CD4-positive, alpha-beta T cell treated with Interleukin-4 for 1 hour (primary cell): ENCODE measurements at regions not wholly inside any gene's neighbourhood (a gene's known extent, or its start where the extent isn't known, plus 50 kb on each side); places are given as distances from the start of the nearest gene placed in this dataset.
"Not testable (repeated sequence)": the region's sequence is repeated elsewhere in the genome, so short reads cannot be mapped to it uniquely, and the experiment has no call there.

ENCODE experiments used
- DNase-seq, 2 donors: peaks; one replicate each; pipeline ENCODE4 v3.0.0-alpha.2; 2020 to 2022

DNA sequence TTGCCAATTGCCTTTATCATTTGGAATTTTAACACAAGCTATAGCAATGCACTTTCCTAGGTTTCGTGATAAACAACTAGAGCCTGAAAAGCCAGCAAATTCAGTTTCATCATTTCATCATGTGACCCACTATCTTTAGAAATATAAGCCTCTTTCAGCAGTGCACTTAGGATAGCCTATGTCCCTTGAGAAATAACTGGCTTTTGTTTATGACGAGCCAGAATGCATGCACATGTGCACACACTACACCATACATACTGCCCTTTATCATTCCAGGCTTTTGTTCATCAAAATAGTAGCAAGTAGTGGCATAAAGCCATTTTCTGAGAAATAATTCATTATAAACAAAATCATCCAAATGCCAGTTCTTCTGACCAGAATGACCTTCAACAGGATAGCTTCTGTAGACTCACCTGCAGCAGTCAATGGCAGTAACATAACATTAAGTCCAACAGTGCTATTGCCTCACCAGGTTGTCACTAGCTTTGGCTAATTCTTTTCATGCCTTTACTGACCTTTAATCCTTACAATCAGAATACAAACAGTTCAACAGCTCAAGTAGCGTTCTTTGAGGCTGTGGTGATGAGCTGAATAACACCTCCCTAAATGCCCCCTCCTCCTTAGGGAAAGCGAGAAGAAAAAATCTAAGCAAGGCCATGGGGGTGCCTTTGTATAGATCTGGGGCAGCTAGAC lies 132.3 kb upstream of the SMARCA2 start:
- no peak for DNase-seq

- DNase-seq, result no peak
Observed at GRCh38 chr9:1890201-1890600, 124.9 kb upstream of the SMARCA2 start.

DNA sequence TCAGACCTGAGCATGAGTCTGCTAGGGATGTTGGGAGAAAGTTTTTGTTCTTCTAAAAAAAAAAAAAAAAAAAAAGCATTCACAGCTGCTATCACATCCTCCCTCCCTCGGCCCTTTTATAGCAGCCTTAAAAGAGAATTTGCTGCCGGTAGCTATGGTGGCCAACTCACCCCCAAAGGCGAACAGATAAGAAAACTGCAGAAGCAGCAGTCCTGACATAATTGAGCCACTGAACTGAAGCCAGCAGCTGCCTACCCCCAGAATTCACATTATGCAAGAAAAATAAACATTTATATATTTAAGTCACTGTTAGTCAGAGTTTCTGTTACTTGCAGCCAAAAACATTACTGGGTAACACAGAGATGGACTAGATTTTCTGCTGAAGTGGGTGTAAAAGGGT lies 124.3 kb upstream of the SMARCA2 start:
- no peak for DNase-seq

- not testable (repeated sequence) for DNase-seq
Observed at GRCh38 chr9:1903080-1903704, 112.0 kb upstream of the SMARCA2 start.

DNA sequence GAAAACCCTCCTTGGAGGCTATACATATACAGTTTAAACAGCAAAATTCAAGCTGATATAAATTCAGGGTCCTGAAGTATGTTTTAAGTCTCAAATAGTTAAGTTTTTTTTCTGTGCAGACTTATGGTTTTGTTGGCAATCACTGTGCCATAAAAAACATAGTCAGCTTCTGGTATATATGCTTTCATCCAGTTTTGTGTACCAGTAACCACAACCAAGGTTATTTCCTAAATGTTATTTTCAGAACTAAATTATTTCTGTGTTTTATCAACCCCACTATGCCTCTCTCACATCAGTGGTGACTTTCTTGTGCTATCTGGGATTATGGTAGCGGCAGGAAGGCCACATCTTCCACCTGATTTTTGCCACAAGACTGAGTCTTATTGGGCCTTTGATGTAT lies 107.7 kb upstream of the SMARCA2 start:
- no peak for DNase-seq

- DNase-seq, result no peak
Observed at GRCh38 chr9:1909322-1909721, 105.8 kb upstream of the SMARCA2 start.

DNA sequence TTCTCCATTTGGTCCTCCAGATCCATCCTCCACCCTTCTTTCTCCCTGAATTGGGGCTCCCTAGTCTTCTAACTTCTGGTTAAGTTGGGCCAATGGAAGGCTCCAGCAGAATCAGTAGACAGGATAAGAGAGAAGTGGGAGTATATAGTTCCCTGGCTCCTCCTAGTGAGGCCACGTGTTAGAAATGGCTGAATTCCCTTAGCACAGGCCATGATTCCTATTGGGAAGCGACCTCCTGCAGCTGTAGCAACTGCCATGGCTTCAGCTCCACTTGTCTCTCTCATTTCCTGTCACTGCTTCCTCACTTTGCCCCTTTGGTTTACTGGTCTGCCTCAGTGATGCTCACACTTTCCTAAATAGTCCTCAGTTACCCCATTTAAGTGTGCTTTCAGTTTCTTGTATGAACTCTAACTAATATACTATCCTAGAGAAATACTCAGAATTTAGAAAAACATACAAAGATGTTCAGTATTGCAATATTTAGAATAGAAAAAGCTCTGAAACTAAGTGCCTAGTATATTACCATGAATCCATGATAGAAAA lies 104.8 kb upstream of the SMARCA2 start:
- no peak for DNase-seq

GRCh38 chr9:1913631-1914330 lies 101.4 kb upstream of the SMARCA2 start:
- no peak for DNase-seq

DNA sequence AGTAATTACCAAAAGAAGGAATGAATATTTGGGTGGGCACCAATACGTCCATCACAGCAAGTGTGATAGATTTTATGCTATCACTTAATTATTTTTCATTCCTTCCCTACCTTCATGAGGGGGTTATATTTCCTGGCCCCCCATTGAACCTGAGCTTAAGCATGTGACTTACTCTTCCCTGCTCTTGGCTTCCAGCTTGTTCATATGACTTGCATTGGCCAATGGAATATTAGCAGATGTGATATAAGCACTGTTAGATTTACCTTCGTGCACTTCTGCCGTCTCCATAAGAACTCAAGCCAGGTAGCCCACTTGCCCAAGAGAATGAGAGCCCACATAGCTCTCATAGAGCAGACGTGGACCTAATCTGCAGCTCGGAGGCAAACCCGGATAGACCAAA lies 99.1 kb upstream of the SMARCA2 start:
- no peak for DNase-seq

DNA sequence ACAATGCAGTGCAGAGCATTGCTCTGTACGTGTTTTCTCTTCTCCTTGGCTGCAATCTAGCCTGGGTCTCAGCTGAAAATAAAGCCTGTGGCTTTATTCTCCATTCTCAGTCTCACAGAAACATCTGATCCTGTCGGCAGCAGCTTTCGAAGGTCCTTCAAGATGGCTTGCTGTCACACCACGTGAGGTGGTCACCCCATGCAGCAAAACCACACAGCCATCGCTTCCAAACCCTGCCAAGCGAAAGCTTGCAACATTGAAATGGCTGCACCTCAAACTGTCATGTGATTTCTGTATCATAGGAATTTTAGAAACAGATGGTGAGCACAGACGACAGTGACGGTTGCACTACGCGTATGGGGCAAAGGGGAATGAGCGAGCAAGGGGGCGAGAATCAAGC lies 98.5 kb upstream of the SMARCA2 start:
- no peak for DNase-seq

DNA sequence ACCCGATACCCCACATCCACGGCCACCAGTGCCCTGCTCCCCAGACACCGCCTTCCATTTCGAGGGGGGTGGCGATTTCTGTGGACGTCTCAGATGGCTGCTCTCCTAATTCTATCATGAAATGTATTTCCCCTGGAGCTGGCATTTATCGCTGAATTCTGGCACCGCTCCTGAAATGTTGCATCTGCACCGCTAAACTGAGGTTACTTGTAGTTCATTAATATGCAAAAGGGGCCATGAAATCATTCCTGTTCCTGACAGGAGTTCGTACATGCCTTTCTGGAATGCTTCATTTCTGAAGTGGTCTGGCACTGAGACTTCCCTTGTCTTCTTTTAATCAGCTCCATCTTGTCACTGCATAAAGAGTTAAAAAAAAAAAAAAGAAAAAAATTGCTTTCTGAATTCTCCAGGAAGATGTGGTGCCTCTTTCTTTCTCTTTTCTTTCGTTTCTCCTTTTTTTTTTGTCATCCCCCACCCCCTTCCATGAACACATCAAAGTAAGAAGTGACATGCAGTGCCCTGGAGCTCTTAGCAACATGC lies 97.7 kb upstream of the SMARCA2 start:
- no peak for DNase-seq

GRCh38 chr9:1918108-1918507 lies 97.0 kb upstream of the SMARCA2 start:
- no peak for DNase-seq

DNA sequence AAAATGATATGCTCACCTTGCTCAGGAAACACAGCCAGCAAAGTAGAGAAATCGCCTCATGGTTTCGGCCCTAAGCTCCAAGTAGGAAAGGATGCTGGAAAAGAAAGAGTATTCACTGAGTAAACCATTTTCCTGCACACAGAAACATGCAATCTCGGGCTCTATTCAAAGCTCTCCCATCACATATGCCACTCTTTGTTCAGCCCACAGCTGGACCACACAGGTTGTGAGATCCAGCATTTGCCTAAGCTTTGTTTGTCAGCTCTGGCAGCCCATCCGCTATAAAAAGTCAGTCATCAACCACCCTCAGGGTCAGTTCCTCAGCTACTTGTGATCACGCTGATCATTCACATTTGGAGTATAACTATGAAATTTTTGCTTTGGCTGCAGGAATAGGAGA lies 96.5 kb upstream of the SMARCA2 start:
- no peak for DNase-seq

- DNase-seq, result no peak
Observed at GRCh38 chr9:1919229-1919628, 95.9 kb upstream of the SMARCA2 start.

- no peak for DNase-seq
Observed at GRCh38 chr9:1920386-1920785, 94.8 kb upstream of the SMARCA2 start.

- no peak for DNase-seq
Observed at GRCh38 chr9:1922026-1922425, 93.1 kb upstream of the SMARCA2 start.

DNA sequence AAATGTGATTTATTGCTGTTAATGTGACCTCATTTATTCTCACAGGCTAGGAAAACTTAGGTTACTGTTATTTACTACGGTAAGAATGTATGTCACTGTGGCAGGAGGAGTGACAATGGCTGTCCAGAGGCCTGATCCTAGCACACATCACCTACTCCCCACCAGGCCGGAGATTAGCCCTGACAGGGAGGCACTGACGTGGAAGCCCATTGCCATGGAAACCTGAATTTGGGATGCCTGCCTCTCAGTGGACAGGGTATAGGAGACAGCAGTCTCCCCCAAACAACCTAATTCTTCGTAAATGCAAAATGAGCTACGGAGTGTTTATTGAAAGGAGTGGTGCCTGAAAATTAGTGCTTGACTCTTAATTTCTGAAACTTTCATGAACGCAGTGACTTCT lies 87.6 kb upstream of the SMARCA2 start:
- DNase-seq, result no peak

- DNase-seq, result no peak
Observed at GRCh38 chr9:1929134-1929533, 86.0 kb upstream of the SMARCA2 start.

DNA sequence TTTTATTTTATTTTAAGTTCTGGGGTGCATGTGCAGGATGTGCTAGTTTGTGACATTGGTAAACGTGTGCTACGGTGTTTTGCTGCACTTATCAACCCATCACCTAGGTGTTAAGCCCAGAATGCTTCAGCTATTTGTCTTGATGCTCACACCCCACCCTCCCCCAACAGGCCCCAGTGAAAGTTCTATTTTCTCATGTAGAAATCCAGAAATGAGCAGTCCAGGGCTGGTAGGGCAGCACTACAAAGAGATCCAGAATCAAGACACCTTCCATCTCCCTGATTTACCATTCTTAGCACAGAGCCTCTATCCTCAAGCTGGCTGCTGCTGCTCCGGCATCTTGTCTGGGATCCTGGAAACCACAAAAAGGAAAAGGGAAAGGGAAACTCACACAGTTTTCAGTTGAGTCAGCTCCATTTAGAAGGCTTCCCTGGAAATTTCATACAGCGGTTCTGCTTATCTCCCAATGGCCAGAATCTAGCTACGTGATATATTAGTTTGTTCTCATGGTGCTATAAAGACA lies 85.4 kb upstream of the SMARCA2 start:
- DNase-seq, result no peak

DNA sequence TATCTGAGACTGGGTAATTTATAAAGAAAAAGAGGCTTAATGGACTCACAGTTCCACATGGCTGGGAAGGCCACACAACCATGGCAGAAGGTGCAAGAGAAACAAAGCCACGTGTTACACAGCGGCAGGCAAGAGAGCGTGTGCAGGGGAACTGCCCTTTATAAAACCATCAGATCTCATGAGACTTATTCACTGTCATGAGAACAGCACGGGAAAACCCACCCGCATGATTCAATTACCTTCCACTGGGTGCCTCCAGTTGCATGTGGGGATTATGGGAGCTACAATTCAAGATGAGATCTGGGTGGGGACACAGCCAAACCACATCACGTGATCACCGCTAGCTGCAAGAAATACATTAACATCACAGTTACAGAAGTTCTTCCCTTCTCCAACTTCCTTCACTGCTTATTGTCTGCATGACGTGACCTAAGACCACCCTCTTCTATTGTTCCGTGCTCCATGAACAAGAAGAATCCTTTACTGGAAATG lies 84.9 kb upstream of the SMARCA2 start:
- DNase-seq, result not testable (repeated sequence)

- no peak for DNase-seq
Observed at GRCh38 chr9:1938135-1938534, 77.0 kb upstream of the SMARCA2 start.

DNA sequence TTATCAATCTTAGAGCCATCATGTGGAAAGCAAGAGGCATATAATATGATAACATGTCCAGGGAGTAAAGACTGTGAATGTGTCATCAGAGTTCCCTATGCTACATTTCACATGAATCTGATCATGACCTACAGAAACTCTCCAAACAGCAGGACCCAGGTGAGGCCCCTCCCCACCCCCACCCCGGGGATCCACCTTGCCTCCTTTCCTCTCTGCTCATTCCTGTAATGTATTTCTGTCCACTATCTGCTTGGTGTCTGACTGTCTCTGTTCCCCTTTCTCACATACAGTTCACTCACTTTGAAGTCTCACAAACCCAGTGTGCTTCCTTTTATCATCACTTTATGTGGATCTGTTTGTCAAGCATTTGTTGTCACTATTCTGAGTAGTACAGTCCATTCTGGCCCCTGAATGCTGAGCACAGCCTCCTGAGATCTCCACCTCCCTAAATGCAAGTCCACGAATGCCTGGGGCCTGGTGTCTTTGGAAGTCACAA lies 76.4 kb upstream of the SMARCA2 start:
- no peak for DNase-seq

GRCh38 chr9:1939466-1939865 lies 75.7 kb upstream of the SMARCA2 start:
- DNase-seq, result no peak
